OCI-LY7 (cell line): ENCODE measurements at regions not wholly inside any gene's neighbourhood (a gene's known extent, or its start where the extent isn't known, plus 50 kb on each side); places are given as distances from the start of the nearest gene placed in this dataset.

Experiments used
- BruUV-seq: library from RNA; stranded (reverse); fragments of 400-500 nt; replicated peaks from 2 replicates; lab custom pipeline; 2021; lab: Mats Ljungman, UMichigan
- CTCF ChIA-PET: fragments of 300-600 bp; sonication (Branson Sonifier 250); formaldehyde crosslinking; loops from one replicate; lab custom pipeline; 2022; ENCODE audit warnings: antibody characterized with exemption; ENCODE audit not compliant: unreplicated experiment; lab: Charles Lee
- POLR2A ChIA-PET: fragments of 300-600 bp; sonication (Branson Sonifier 250); formaldehyde crosslinking; loops from one replicate; lab custom pipeline; 2022; ENCODE audit warnings: antibody characterized with exemption; lab: Charles Lee
- DNase-seq: peaks from one replicate; pipeline ENCODE4 v3.0.0-alpha.2; 2015; ENCODE audit warnings: low spot score
- H2AFZ ChIP-seq: fragments of 200-600 bp; sonication (generic), shearing (Covaris generic); 2 replicates; pipeline ENCODE4 v1.6.1; 2014; ENCODE audit warnings: mild to moderate bottlenecking, antibody characterized with exemption, low read length, moderate library complexity
- H3K27ac ChIP-seq: fragments of 200-600 bp; sonication (generic); 2 replicates; pipeline ENCODE4 v1.5.1; 2014; ENCODE audit warnings: mixed run types, low read depth, mild to moderate bottlenecking, moderate library complexity, low read length, inconsistent platforms; ENCODE audit not compliant: poor library complexity, severe bottlenecking
- H3K36me3 ChIP-seq: fragments of 200-600 bp; sonication (generic); 2 replicates; pipeline ENCODE4 v1.6.1; 2014; ENCODE audit warnings: mild to moderate bottlenecking, antibody characterized with exemption, low read length, moderate library complexity, mixed read lengths; ENCODE audit not compliant: insufficient read depth
- H3K4me1 ChIP-seq: fragments of 200-600 bp; sonication (generic); 2 replicates; pipeline ENCODE4 v1.5.1; 2014; ENCODE audit warnings: mild to moderate bottlenecking, low read length; ENCODE audit not compliant: insufficient read depth, poor library complexity, severe bottlenecking
- H3K4me2 ChIP-seq: fragments of 200-600 bp; sonication (generic); 2 replicates; pipeline ENCODE4 v1.6.1; 2014; ENCODE audit warnings: mild to moderate bottlenecking, low read length
- H3K4me3 ChIP-seq: fragments of 200-600 bp; sonication (generic); 2 replicates; pipeline ENCODE4 v1.5.1; 2014; ENCODE audit warnings: mild to moderate bottlenecking, low read depth, low read length; ENCODE audit not compliant: poor library complexity, severe bottlenecking
- H3K79me2 ChIP-seq: fragments of 200-600 bp; sonication (generic); 2 replicates; pipeline ENCODE4 v1.6.1; 2016; ENCODE audit warnings: low read depth, mild to moderate bottlenecking, low read length, moderate library complexity, mixed read lengths; ENCODE audit not compliant: insufficient read depth
- H3K9me2 ChIP-seq: fragments of 200-600 bp; sonication (generic); 2 replicates; pipeline ENCODE4 v1.6.1; 2016; ENCODE audit warnings: mild to moderate bottlenecking, low read length, mixed read lengths; ENCODE audit not compliant: insufficient read depth
- H3K9me3 ChIP-seq: fragments of 200-600 bp; sonication (generic); 2 replicates; pipeline ENCODE4 v1.6.1; 2014; ENCODE audit warnings: mild to moderate bottlenecking, mixed run types, low read length, mixed read lengths
- H4K20me1 ChIP-seq: fragments of 200-600 bp; sonication (generic); 2 replicates; pipeline ENCODE4 v1.6.1; 2014; ENCODE audit warnings: mild to moderate bottlenecking, antibody characterized with exemption, low read length, moderate library complexity, mixed read lengths; ENCODE audit not compliant: insufficient read depth
- CTCF ChIP-seq: fragments of 200-600 bp; sonication (generic); conservative IDR thresholded peaks from 2 replicates; pipeline ENCODE4 v1.5.1; 2014; ENCODE audit warnings: mild to moderate bottlenecking, antibody characterized with exemption, low read length, moderate library complexity, mixed read lengths
- EZH2phosphoT487 ChIP-seq: fragments of 200-600 bp; sonication (generic); IDR thresholded peaks from 2 replicates; pipeline ENCODE4 v1.6.1; 2018; ENCODE audit warnings: low read depth, borderline replicate concordance, mild to moderate bottlenecking, mixed run types, antibody characterized with exemption, low read length, moderate library complexity, mixed read lengths
- intact Hi-C: fragments of 100-400 bp; cut with micrococcal nuclease; formaldehyde crosslinking; loops from one replicate; pipeline ENCODE4 v1.10.0; 2022; ENCODE audit not compliant: unreplicated experiment

- CTCF ChIA-PET: no interaction called here
- POLR2A ChIA-PET: no interaction called here
- TF ChIP-seq EZH2phosphoT487 (no peak), CTCF (no peak)
- Histone ChIP-seq H2AFZ (no peak overlapping the region), H3K36me3 (no peaks in the 10 kb centered on the region), H3K27ac (no peak overlapping the region), H4K20me1 (no peaks in the 10 kb centered on the region), H3K4me1 (no peaks in the 10 kb centered on the region), H3K79me2 (no peaks in the 10 kb centered on the region), H3K9me3 (0 out of 2 replicates have a peak, but pooled peaks cover 3% of the 10 kb centered on the region), H3K4me2 (no peak overlapping the region), H3K4me3 (no peak overlapping the region), H3K9me2 (no peaks in the 10 kb centered on the region)
- BruUV-seq: no TSS peak
- no peak for DNase-seq
- intact Hi-C loops: no loop called here
These were observed 179.8 kb downstream of the DERA start for GRCh38 chr12:16090974-16091373.

GRCh38 chr12:16088421-16088820, 177.3 kb downstream of the DERA start:
- TF ChIP-seq CTCF (no peak), EZH2phosphoT487 (no peak)
- Histone ChIP-seq H3K9me3 (0 out of 2 replicates have a peak, but pooled peaks cover 3% of the 10 kb centered on the region), H3K4me1 (no peaks in the 10 kb centered on the region), H3K79me2 (no peaks in the 10 kb centered on the region), H2AFZ (no peak overlapping the region), H3K4me3 (no peak overlapping the region), H3K27ac (no peak overlapping the region), H3K36me3 (no peaks in the 10 kb centered on the region), H3K9me2 (no peaks in the 10 kb centered on the region), H3K4me2 (no peak overlapping the region), H4K20me1 (no peaks in the 10 kb centered on the region)
- DNase-seq: no peak
- ChIA-PET POLR2A (interaction anchor here (0.7 kb wide), 1 partner anchor 29 kb away, joined by 3 read pairs; no protein-coding TSS in a partner anchor), CTCF (no interaction called here)
- intact Hi-C loops: no loop called here
- BruUV-seq: no TSS peak
